Liver (tissue), 8 donors: ENCODE measurements at regions not wholly inside any gene's neighbourhood (a gene's known extent, or its start where the extent isn't known, plus 50 kb on each side); places are given as distances from the start of the nearest gene placed in this dataset.
"Not testable (repeated sequence)": the region's sequence is repeated elsewhere in the genome, so short reads cannot be mapped to it uniquely, and the experiment has no call there.

Experiments used
- DNase-seq: peaks from one replicate; pipeline ENCODE4 v3.0.0-alpha.2; 2017; ENCODE audit warnings: low spot score
- H3K27ac ChIP-seq, 2 donors: one replicate each; pipeline ENCODE4 v1.7.0; 2013; ENCODE audit warnings: inconsistent platforms in 2 of 2, low read length in 2 of 2, control low read depth in 1 of 2, low read depth in 1 of 2, mild to moderate bottlenecking in 1 of 2
- H3K27me3 ChIP-seq, 4 donors: one replicate each; pipeline versions ENCODE4 v1.6.1 to v1.7.0; 2013; ENCODE audit warnings: low read length in 3 of 4, inconsistent platforms in 1 of 4, mild to moderate bottlenecking in 1 of 4, moderate library complexity in 1 of 4; ENCODE audit not compliant: control insufficient read depth in 4 of 4, insufficient read depth in 4 of 4
- H3K36me3 ChIP-seq, 4 donors: one replicate each; pipeline versions ENCODE4 v1.6.1 to v1.7.0; 2013; ENCODE audit warnings: low read length in 3 of 4, mild to moderate bottlenecking in 3 of 4, low read depth in 1 of 4, moderate library complexity in 1 of 4; ENCODE audit not compliant: control insufficient read depth in 4 of 4, insufficient read depth in 3 of 4
- H3K4me1 ChIP-seq, 4 donors: one replicate each; pipeline versions ENCODE4 v1.6.1 to v1.7.0; 2013; ENCODE audit warnings: low read length in 3 of 4, mild to moderate bottlenecking in 3 of 4, moderate library complexity in 1 of 4; ENCODE audit not compliant: control insufficient read depth in 4 of 4, insufficient read depth in 4 of 4
- H3K4me3 ChIP-seq, 3 donors: one replicate each; pipeline versions ENCODE4 v1.6.1 to v1.7.0; 2013; ENCODE audit warnings: low read length in 3 of 3, control low read depth in 1 of 3, low read depth in 1 of 3, mild to moderate bottlenecking in 1 of 3
- H3K9ac ChIP-seq, 2 donors: one replicate each; pipeline ENCODE4 v1.7.0; 2013; ENCODE audit warnings: low read length in 2 of 2, mild to moderate bottlenecking in 2 of 2, moderate library complexity in 2 of 2, control low read depth in 1 of 2, low read depth in 1 of 2
- H3K9me3 ChIP-seq, 4 donors: one replicate each; pipeline versions ENCODE4 v1.6.1 to v1.7.0; 2013; ENCODE audit warnings: low read length in 3 of 4; ENCODE audit not compliant: control insufficient read depth in 4 of 4
- ATF3 ChIP-seq: IDR thresholded peaks from 2 replicates; pipeline ENCODE4 v1.6.1; 2016; ENCODE audit warnings: antibody characterized with exemption
- CTCF ChIP-seq: fragments of 150-350 bp; IDR thresholded peaks from 2 replicates; pipeline ENCODE4 v1.5.1; 2017; ENCODE audit warnings: improper control_type of control experiment, low read depth, low read length; ENCODE audit not compliant: missing input control
- EGR1 ChIP-seq, 2 donors: IDR thresholded peaks; 2 replicates each; pipeline ENCODE4 v1.6.1; 2016 to 2018; ENCODE audit warnings: antibody characterized with exemption in 2 of 2, low read depth in 2 of 2
- FOXA1 ChIP-seq: IDR thresholded peaks from 2 replicates; pipeline ENCODE4 v1.6.1; 2016; ENCODE audit warnings: antibody characterized with exemption
- FOXA2 ChIP-seq: IDR thresholded peaks from 2 replicates; pipeline ENCODE4 v1.6.1; 2016; ENCODE audit warnings: antibody characterized with exemption
- GABPA ChIP-seq, 2 donors: IDR thresholded peaks in 1 of 2; conservative IDR thresholded peaks in 1 of 2; 2 replicates each; pipeline ENCODE4 v1.6.1; 2016; ENCODE audit warnings: antibody characterized with exemption in 2 of 2, mild to moderate bottlenecking in 1 of 2, moderate library complexity in 1 of 2
- HNF4A ChIP-seq, 2 donors: conservative IDR thresholded peaks; 2 replicates each; pipeline ENCODE4 v1.6.1; 2016; ENCODE audit warnings: antibody characterized with exemption in 2 of 2, mild to moderate bottlenecking in 2 of 2
- HNF4G ChIP-seq: IDR thresholded peaks from 2 replicates; pipeline ENCODE4 v1.6.1; 2016; ENCODE audit warnings: antibody characterized with exemption
- JUND ChIP-seq, 2 donors: IDR thresholded peaks; 2 replicates each; pipeline ENCODE4 v1.6.1; 2016; ENCODE audit warnings: antibody characterized with exemption in 2 of 2
- MAX ChIP-seq: IDR thresholded peaks from 2 replicates; pipeline ENCODE4 v1.6.1; 2016; ENCODE audit warnings: antibody characterized with exemption
- NR2F2 ChIP-seq: IDR thresholded peaks from 2 replicates; pipeline ENCODE4 v1.6.1; 2016; ENCODE audit warnings: antibody characterized with exemption
- RAD21 ChIP-seq, 2 donors: IDR thresholded peaks; 2 replicates each; pipeline ENCODE4 v1.6.1; 2016; ENCODE audit warnings: antibody characterized with exemption in 2 of 2, mild to moderate bottlenecking in 2 of 2
- REST ChIP-seq: IDR thresholded peaks from 2 replicates; pipeline ENCODE4 v1.6.1; 2016; ENCODE audit warnings: antibody characterized with exemption, mild to moderate bottlenecking
- RXRA ChIP-seq, 2 donors: IDR thresholded peaks; 2 replicates each; pipeline ENCODE4 v1.6.1; 2017 to 2018; ENCODE audit warnings: antibody characterized with exemption in 2 of 2, mild to moderate bottlenecking in 1 of 2
- SP1 ChIP-seq: IDR thresholded peaks from 2 replicates; pipeline ENCODE4 v1.6.1; 2018; ENCODE audit warnings: antibody characterized with exemption, mild to moderate bottlenecking
- TAF1 ChIP-seq: conservative IDR thresholded peaks from 2 replicates; pipeline ENCODE4 v1.6.1; 2016; ENCODE audit warnings: antibody characterized with exemption, mild to moderate bottlenecking
- YY1 ChIP-seq: IDR thresholded peaks from 2 replicates; pipeline ENCODE4 v1.6.1; 2016; ENCODE audit warnings: antibody characterized with exemption, mild to moderate bottlenecking
- ZBTB33 ChIP-seq: IDR thresholded peaks from 2 replicates; pipeline ENCODE4 v1.6.1; 2016; ENCODE audit warnings: antibody characterized with exemption
- WGBS: extraction: QIAGEN DNeasy Blood & Tissue Kit; methylation state at CpG from one replicate; pipeline ENCODE4 v1.1.7; 2013; 5-methylcytosine and 5-hydroxymethylcytosine counted together
- donor health status: healthy.
- donor health status: healthy.
- donor health status: healthy.
- donor health status: healthy.
- donor health status: healthy.

- 82% methylated on average over 1 of the region's 1 CpG for WGBS
- no peak for DNase-seq
- no peak overlapping the region for H3K27ac ChIP-seq
- no peak overlapping the region for H3K4me3 ChIP-seq
- TF ChIP-seq EGR1 (IDR thresholded peaks at IDR 0.05; ENCODE audit: low read depth in 2 of 2) = no peak
- TF ChIP-seq ATF3 = no peak
- TF ChIP-seq FOXA1 = no peak
- TF ChIP-seq JUND (IDR thresholded peaks at IDR 0.05) = no peak
- no peak for TF ChIP-seq MAX
- TF ChIP-seq TAF1 = no peak
- TF ChIP-seq RAD21 (IDR thresholded peaks at IDR 0.05) = no peak
- no peak for TF ChIP-seq YY1
- no peak for TF ChIP-seq FOXA2
- no peak for TF ChIP-seq RXRA (IDR thresholded peaks at IDR 0.05)
- no peak for TF ChIP-seq HNF4A (conservative IDR thresholded peaks at IDR 0.05)
- TF ChIP-seq HNF4G = no peak
- no peak for TF ChIP-seq SP1
- no peak for TF ChIP-seq CTCF
- TF ChIP-seq NR2F2 = no peak
- TF ChIP-seq GABPA (IDR thresholded peaks at IDR 0.05 in 1 of 2, conservative IDR thresholded peaks at IDR 0.05 in 1 of 2) = no peak
- no peak for TF ChIP-seq REST
- no peak for TF ChIP-seq ZBTB33
- H3K9ac ChIP-seq = no peak overlapping the region
- H3K36me3 ChIP-seq = no peaks in the 10 kb centered on the region
- no peaks in the 10 kb centered on the region for H3K4me1 ChIP-seq
- H3K9me3 ChIP-seq = no peaks in the 10 kb centered on the region
- H3K27me3 ChIP-seq = no peaks in the 10 kb centered on the region
Observed at GRCh38 chr5:12526113-12526512, 621.9 kb upstream of the CTNND2 start.

GRCh38 chr5:12522116-12522515 lies 617.9 kb upstream of the CTNND2 start:
- no peak overlapping the region for H3K9ac ChIP-seq
- no peaks in the 10 kb centered on the region for H3K27me3 ChIP-seq
- no peak overlapping the region for H3K4me3 ChIP-seq
- no peaks in the 10 kb centered on the region for H3K36me3 ChIP-seq
- H3K27ac ChIP-seq = no peak overlapping the region
- no peaks in the 10 kb centered on the region for H3K4me1 ChIP-seq
- TF ChIP-seq EGR1 (IDR thresholded peaks at IDR 0.05; ENCODE audit: low read depth in 2 of 2) (no peak), SP1 (no peak), HNF4A (conservative IDR thresholded peaks at IDR 0.05) (no peak), TAF1 (no peak), REST (no peak), FOXA1 (no peak), RAD21 (IDR thresholded peaks at IDR 0.05) (no peak), GABPA (IDR thresholded peaks at IDR 0.05 in 1 of 2, conservative IDR thresholded peaks at IDR 0.05 in 1 of 2) (no peak), HNF4G (no peak), RXRA (IDR thresholded peaks at IDR 0.05) (no peak), JUND (IDR thresholded peaks at IDR 0.05) (no peak), NR2F2 (no peak)
- WGBS = 75% methylated on average over 5 of the region's 5 CpGs
- DNase-seq = no peak
- H3K9me3 ChIP-seq = no peaks in the 10 kb centered on the region

- not testable (repeated sequence) for DNase-seq, H3K4me1 ChIP-seq, H3K9ac ChIP-seq, H3K36me3 ChIP-seq, H3K9me3 ChIP-seq, H3K27ac ChIP-seq, H3K27me3 ChIP-seq, H3K4me3 ChIP-seq
- WGBS = 68% methylated on average over 1 of the region's 1 CpG
Observed at GRCh38 chr5:12504983-12505382, 600.7 kb upstream of the CTNND2 start.
